Hepatocyte (in vitro differentiated cells): ENCODE measurements at regions not wholly inside any gene's neighbourhood (a gene's known extent, or its start where the extent isn't known, plus 50 kb on each side); places are given as distances from the start of the nearest gene placed in this dataset.

ENCODE experiments used
- EZH2 ChIP-seq: fragments of 200-600 bp; sonication (generic); IDR thresholded peaks from 2 replicates; pipeline ENCODE4 v1.6.1; 2016; ENCODE audit warnings: antibody characterized with exemption, mild to moderate bottlenecking, borderline replicate concordance
- TF ChIP-seq, protein P1 (sequence below): fragments of 200-600 bp; sonication (generic); IDR thresholded peaks from 2 replicates; pipeline ENCODE4 v1.5.1; 2016; ENCODE audit warnings: antibody characterized with exemption, mild to moderate bottlenecking; ENCODE audit not compliant: poor library complexity

DNA sequence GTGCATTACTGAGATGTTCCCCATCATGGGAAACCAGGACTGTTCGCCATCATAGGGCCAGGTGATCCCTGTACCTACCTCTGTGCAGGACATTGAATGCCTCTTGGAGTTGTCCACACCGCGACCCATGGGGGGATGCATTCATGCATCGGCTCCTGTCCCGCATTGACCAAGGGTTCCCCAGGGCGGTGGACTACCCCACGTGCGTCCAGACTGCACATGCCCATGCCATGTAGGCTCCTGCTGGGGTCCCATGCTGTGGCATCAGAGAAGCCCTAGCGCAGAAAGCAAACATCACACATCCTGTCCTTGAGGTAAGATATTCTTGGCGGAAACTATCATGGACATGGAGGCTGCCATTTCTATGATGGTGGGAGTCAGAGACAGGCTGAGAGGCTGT, 121.6 kb upstream of the UNC5B start:
- TF ChIP-seq, protein P1, sequence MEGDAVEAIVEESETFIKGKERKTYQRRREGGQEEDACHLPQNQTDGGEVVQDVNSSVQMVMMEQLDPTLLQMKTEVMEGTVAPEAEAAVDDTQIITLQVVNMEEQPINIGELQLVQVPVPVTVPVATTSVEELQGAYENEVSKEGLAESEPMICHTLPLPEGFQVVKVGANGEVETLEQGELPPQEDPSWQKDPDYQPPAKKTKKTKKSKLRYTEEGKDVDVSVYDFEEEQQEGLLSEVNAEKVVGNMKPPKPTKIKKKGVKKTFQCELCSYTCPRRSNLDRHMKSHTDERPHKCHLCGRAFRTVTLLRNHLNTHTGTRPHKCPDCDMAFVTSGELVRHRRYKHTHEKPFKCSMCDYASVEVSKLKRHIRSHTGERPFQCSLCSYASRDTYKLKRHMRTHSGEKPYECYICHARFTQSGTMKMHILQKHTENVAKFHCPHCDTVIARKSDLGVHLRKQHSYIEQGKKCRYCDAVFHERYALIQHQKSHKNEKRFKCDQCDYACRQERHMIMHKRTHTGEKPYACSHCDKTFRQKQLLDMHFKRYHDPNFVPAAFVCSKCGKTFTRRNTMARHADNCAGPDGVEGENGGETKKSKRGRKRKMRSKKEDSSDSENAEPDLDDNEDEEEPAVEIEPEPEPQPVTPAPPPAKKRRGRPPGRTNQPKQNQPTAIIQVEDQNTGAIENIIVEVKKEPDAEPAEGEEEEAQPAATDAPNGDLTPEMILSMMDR: no peak
- TF ChIP-seq EZH2: no peak
